ENCODE measurements at regions not wholly inside any gene's neighbourhood (a gene's known extent, or its start where the extent isn't known, plus 50 kb on each side); places are given as distances from the start of the nearest gene placed in this dataset.

GRCh38 chr15:94069844-94070243, 161.5 kb upstream of the MCTP2 start:
- in situ Hi-C loops (cut with MboI; ENCODE audit: low sequenced_read_pairs in 4 of 4): no loop called here
- TF ChIP-seq CTCF (IDR thresholded peaks at IDR 0.05 in 4 of 5, conservative IDR thresholded peaks at IDR 0.05 in 1 of 5) (no peak), POLR2A (IDR thresholded peaks at IDR 0.05) (no peak)
- Histone ChIP-seq H3K36me3 (no peaks in the 10 kb centered on the region), H3K27me3 (peaks cover 3 to 7% (median 7%) of the 10 kb centered on the region in 3 donors), H3K4me3 (no peak overlapping the region), H3K9me3 (no peaks in the 10 kb centered on the region), H3K4me1 (no peaks in the 10 kb centered on the region), H3K27ac (no peak overlapping the region)
- intact Hi-C loops (cut with DNase I; ENCODE audit: low total_unique reads): no loop called here
- DNase-seq (no peak), ATAC-seq (no peak)

- H3K27me3 ChIP-seq: peaks cover 3 to 7% (median 7%) of the 10 kb centered on the region in 3 donors
- no peak overlapping the region for H3K4me3 ChIP-seq
- H3K4me1 ChIP-seq: no peaks in the 10 kb centered on the region
- ATAC-seq (no peak), DNase-seq (no peak)
- in situ Hi-C loops (cut with MboI; ENCODE audit: low sequenced_read_pairs in 4 of 4): no loop called here
- no peaks in the 10 kb centered on the region for H3K9me3 ChIP-seq
- intact Hi-C loops (cut with DNase I; ENCODE audit: low total_unique reads): no loop called here
- no peak for TF ChIP-seq CTCF (IDR thresholded peaks at IDR 0.05 in 4 of 5, conservative IDR thresholded peaks at IDR 0.05 in 1 of 5)
- no peak for TF ChIP-seq POLR2A (IDR thresholded peaks at IDR 0.05)
- H3K36me3 ChIP-seq: no peaks in the 10 kb centered on the region
- no peak overlapping the region for H3K27ac ChIP-seq
These were observed 164.6 kb upstream of the MCTP2 start for GRCh38 chr15:94066811-94067210.

GRCh38 chr15:94066046-94066445, 165.3 kb upstream of the MCTP2 start:
- intact Hi-C loops (cut with DNase I; ENCODE audit: low total_unique reads): no loop called here
- Histone ChIP-seq H3K9me3 (no peaks in the 10 kb centered on the region), H3K4me3 (no peak overlapping the region), H3K4me1 (no peaks in the 10 kb centered on the region), H3K36me3 (no peaks in the 10 kb centered on the region), H3K27me3 (peaks cover 3 to 7% (median 5%) of the 10 kb centered on the region in 3 donors), H3K27ac (no peak overlapping the region)
- ATAC-seq: no peak
- in situ Hi-C loops (cut with MboI; ENCODE audit: low sequenced_read_pairs in 4 of 4): no loop called here
- TF ChIP-seq POLR2A (IDR thresholded peaks at IDR 0.05) (no peak), CTCF (IDR thresholded peaks at IDR 0.05 in 4 of 5, conservative IDR thresholded peaks at IDR 0.05 in 1 of 5) (no peak)
- no peak for DNase-seq

- DNase-seq (no peak), ATAC-seq (no peak)
- Histone ChIP-seq H3K4me3 (no peak overlapping the region), H3K27me3 (no peaks in the 10 kb centered on the region), H3K27ac (no peak overlapping the region), H3K36me3 (no peaks in the 10 kb centered on the region), H3K4me1 (no peaks in the 10 kb centered on the region), H3K9me3 (no peaks in the 10 kb centered on the region)
- intact Hi-C loops (cut with DNase I; ENCODE audit: low total_unique reads) (no loop called here), in situ Hi-C loops (cut with MboI; ENCODE audit: low sequenced_read_pairs in 4 of 4) (no loop called here)
- TF ChIP-seq CTCF (IDR thresholded peaks at IDR 0.05 in 4 of 5, conservative IDR thresholded peaks at IDR 0.05 in 1 of 5) (no peak), POLR2A (IDR thresholded peaks at IDR 0.05) (no peak)
These were observed 166.6 kb upstream of the MCTP2 start for GRCh38 chr15:94064676-94065313.

DNA sequence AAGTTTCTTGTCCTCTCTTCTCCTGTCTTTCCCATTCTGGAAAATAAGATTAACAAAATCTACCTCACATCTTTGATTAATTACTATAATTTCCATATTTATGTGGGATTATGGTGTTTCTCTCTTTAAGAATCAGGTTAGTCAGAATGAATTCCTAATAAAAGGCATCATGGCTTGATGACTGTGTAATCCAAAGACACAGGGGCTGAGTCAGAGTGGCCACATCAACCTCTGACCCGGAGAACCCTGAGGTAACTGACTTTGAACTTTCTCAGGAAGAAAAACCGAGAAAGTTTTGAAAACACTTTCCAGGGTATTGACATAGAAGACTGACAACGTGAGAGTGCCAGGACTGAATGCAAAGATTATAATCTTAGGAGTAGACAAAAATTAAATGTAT, 170.3 kb upstream of the MCTP2 start:
- TF ChIP-seq POLR2A (IDR thresholded peaks at IDR 0.05) (no peak), CTCF (IDR thresholded peaks at IDR 0.05 in 4 of 5, conservative IDR thresholded peaks at IDR 0.05 in 1 of 5) (no peak)
- in situ Hi-C loops (cut with MboI; ENCODE audit: low sequenced_read_pairs in 4 of 4): no loop called here
- H3K4me3 ChIP-seq: no peak overlapping the region

More for the DNA sequence above, 170.3 kb upstream of the MCTP2 start:
- no peak for ATAC-seq
- no peak for DNase-seq
- intact Hi-C loops (cut with DNase I; ENCODE audit: low total_unique reads): no loop called here
- Histone ChIP-seq H3K9me3 (no peaks in the 10 kb centered on the region), H3K4me1 (no peaks in the 10 kb centered on the region), H3K36me3 (no peaks in the 10 kb centered on the region), H3K27me3 (no peaks in the 10 kb centered on the region), H3K27ac (no peak overlapping the region)

All from gastrocnemius medialis (tissue), 4 donors.